GM23338 (cell line): ENCODE measurements at regions not wholly inside any gene's neighbourhood (a gene's known extent, or its start where the extent isn't known, plus 50 kb on each side); places are given as distances from the start of the nearest gene placed in this dataset.

ENCODE experiments used
- ATAC-seq: fragments of 200-7000 bp; cut with Tn5 transposase; 3 replicates; pipeline ENCODE4 v1.9.1; 2020
- DNase-seq: peaks from one replicate; pipeline ENCODE4 v3.0.0-alpha.2; 2015; ENCODE audit warnings: low spot score
- H2AFZ ChIP-seq: fragments of 200-600 bp; sonication (generic); 2 replicates; pipeline ENCODE4 v1.8.0; 2016; ENCODE audit warnings: antibody characterized with exemption, mild to moderate bottlenecking, moderate library complexity
- H3F3A ChIP-seq: fragments of 200-600 bp; sonication (generic); replicated peaks from 2 replicates; pipeline ENCODE4 v1.8.0; 2017; ENCODE audit warnings: antibody characterized with exemption, mixed run types, low read depth
- H3K27ac ChIP-seq: fragments of 200-600 bp; sonication (generic); 2 replicates; pipeline ENCODE4 v1.6.1; 2016; ENCODE audit warnings: low read depth
- H3K27me3 ChIP-seq: fragments of 200-600 bp; sonication (generic); 2 replicates; pipeline ENCODE4 v1.8.0; 2016; ENCODE audit warnings: mild to moderate bottlenecking, mixed run types, moderate library complexity; ENCODE audit not compliant: insufficient read depth
- H3K36me3 ChIP-seq: fragments of 200-600 bp; sonication (generic); 2 replicates; pipeline ENCODE4 v1.8.0; 2016; ENCODE audit warnings: mild to moderate bottlenecking; ENCODE audit not compliant: insufficient read depth
- H3K4me1 ChIP-seq: fragments of 200-600 bp; sonication (generic); 2 replicates; pipeline ENCODE4 v1.8.0; 2016; ENCODE audit warnings: mild to moderate bottlenecking, moderate library complexity; ENCODE audit not compliant: insufficient read depth
- H3K4me2 ChIP-seq: fragments of 200-600 bp; sonication (generic); 2 replicates; pipeline ENCODE4 v1.7.1; 2017; ENCODE audit warnings: mixed run types
- H3K4me3 ChIP-seq: fragments of 200-600 bp; sonication (generic); 2 replicates; pipeline ENCODE4 v1.6.1; 2016; ENCODE audit warnings: mixed run types
- H3K79me2 ChIP-seq: fragments of 200-600 bp; sonication (generic); replicated peaks from 2 replicates; pipeline ENCODE4 v1.8.0; 2017; ENCODE audit warnings: mild to moderate bottlenecking; ENCODE audit not compliant: insufficient read depth
- H3K9me2 ChIP-seq: fragments of 200-600 bp; sonication (generic); 2 replicates; pipeline ENCODE4 v1.8.0; 2017; ENCODE audit not compliant: insufficient read depth
- H4K20me1 ChIP-seq: fragments of 200-600 bp; sonication (generic); replicated peaks from 2 replicates; pipeline ENCODE4 v1.8.0; 2017; ENCODE audit warnings: mild to moderate bottlenecking; ENCODE audit not compliant: insufficient read depth
- H3K27ac Mint-ChIP-seq: 2 replicates; pipeline ENCODE4 v1.8.0; 2020; ENCODE audit warnings: inconsistent platforms, mild to moderate bottlenecking, moderate library complexity, mixed read lengths
- H3K27me3 Mint-ChIP-seq: 3 replicates; pipeline ENCODE4 v1.8.0; 2022; ENCODE audit warnings: low read depth, mild to moderate bottlenecking, moderate library complexity, mixed read lengths, inconsistent platforms; ENCODE audit not compliant: insufficient read depth, poor library complexity
- H3K36me3 Mint-ChIP-seq: 3 replicates; pipeline ENCODE4 v1.8.0; 2021; ENCODE audit warnings: low read depth, mild to moderate bottlenecking, inconsistent platforms, moderate library complexity, mixed read lengths
- H3K4me1 Mint-ChIP-seq: 3 replicates; pipeline ENCODE4 v1.8.0; 2020; ENCODE audit warnings: mild to moderate bottlenecking, inconsistent platforms, mixed read lengths
- H3K4me3 Mint-ChIP-seq: 3 replicates; pipeline ENCODE4 v1.8.0; 2021; ENCODE audit warnings: moderate library complexity, mild to moderate bottlenecking, inconsistent platforms, mixed read lengths
- H3K9me3 Mint-ChIP-seq: 3 replicates; pipeline ENCODE4 v1.8.0; 2020; ENCODE audit warnings: moderate library complexity, mild to moderate bottlenecking, inconsistent platforms, mixed read lengths
- CTCF ChIP-seq, 2 experiments: fragments of 200-600 bp in 1 of 2; sonication (generic) in 1 of 2; conservative IDR thresholded peaks; 2 replicates each; pipeline versions ENCODE4 v1.5.1 to v1.6.1; 2016 to 2017; ENCODE audit warnings: antibody characterized with exemption in 2 of 2, low read depth in 2 of 2, mild to moderate bottlenecking in 2 of 2, moderate library complexity in 1 of 2
- REST ChIP-seq: IDR thresholded peaks from one replicate; pipeline ENCODE4 v1.6.1; 2018; ENCODE audit warnings: antibody characterized with exemption; ENCODE audit not compliant: unreplicated experiment
- ZNF114 ChIP-seq: fragments of 250-450 bp; sonication (Bioruptor Pico); IDR thresholded peaks from 2 replicates; pipeline ENCODE4 v1.5.0; 2020; ENCODE audit warnings: mild to moderate bottlenecking, moderate library complexity
- ZNF331 ChIP-seq: fragments of 250-450 bp; sonication (Bioruptor Pico); IDR thresholded peaks from 2 replicates; pipeline ENCODE4 v1.5.0; 2020; ENCODE audit warnings: low read depth, mild to moderate bottlenecking, moderate library complexity
- ZNF462 ChIP-seq: fragments of 250-450 bp; sonication (Bioruptor Pico); IDR thresholded peaks from 2 replicates; pipeline ENCODE4 v1.5.0; 2020; ENCODE audit warnings: mild to moderate bottlenecking, moderate library complexity

- no peak overlapping the region for H3K4me3 Mint-ChIP-seq
- Histone ChIP-seq H3K9me2 (no peaks in the 10 kb centered on the region), H3K27me3 (no peaks in the 10 kb centered on the region), H3K4me1 (no peaks in the 10 kb centered on the region), H3K4me2 (no peak overlapping the region), H3K4me3 (no peak overlapping the region), H3K36me3 (no peaks in the 10 kb centered on the region), H3F3A (no peaks in the 10 kb centered on the region), H4K20me1 (no peaks in the 10 kb centered on the region), H3K79me2 (no peaks in the 10 kb centered on the region), H3K27ac (no peak overlapping the region), H2AFZ (peak overlapping the region; percentile 52; the same call in 1 of the 2 replicates)
- no peak overlapping the region for H3K27ac Mint-ChIP-seq
- H3K4me1 Mint-ChIP-seq, result no peaks in the 10 kb centered on the region; the same call in 2 of the 3 replicates
- H3K36me3 Mint-ChIP-seq, result no peaks in the 10 kb centered on the region
- no peaks in the 10 kb centered on the region for H3K27me3 Mint-ChIP-seq
- ATAC-seq (no peak), DNase-seq (no peak)
- no peak for TF ChIP-seq ZNF114 (CRISPR knock-in tag)
- no peak for TF ChIP-seq CTCF (conservative IDR thresholded peaks at IDR 0.05; ENCODE audit: low read depth in 2 of 2)
- H3K9me3 Mint-ChIP-seq, result no peaks in the 10 kb centered on the region
Measured at GRCh38 chr9:82601293-82601771, 461.6 kb downstream of the RASEF start.

GRCh38 chr9:82604947-82605656 is 457.8 kb downstream of the RASEF start:
- Histone ChIP-seq H3K27me3 (no peaks in the 10 kb centered on the region), H4K20me1 (no peaks in the 10 kb centered on the region), H3K36me3 (no peaks in the 10 kb centered on the region), H3K9me2 (no peaks in the 10 kb centered on the region), H3K4me1 (peaks cover 7% of the 10 kb centered on the region), H3K4me2 (no peak overlapping the region), H3K27ac (no peak overlapping the region), H2AFZ (peak overlapping the region; percentile 85; the same call in 1 of the 2 replicates), H3K79me2 (no peaks in the 10 kb centered on the region), H3F3A (no peaks in the 10 kb centered on the region), H3K4me3 (no peak overlapping the region)
- no peak for ATAC-seq
- DNase-seq, result no peak
- Mint-ChIP-seq H3K9me3 (no peaks in the 10 kb centered on the region), H3K27ac (no peak overlapping the region), H3K4me1 (peaks cover 2% of the 10 kb centered on the region; the same call in 1 of the 3 replicates), H3K4me3 (no peak overlapping the region), H3K27me3 (peaks cover 2% of the 10 kb centered on the region), H3K36me3 (no peaks in the 10 kb centered on the region)
- no peak for TF ChIP-seq REST
- no peak for TF ChIP-seq ZNF462 (CRISPR knock-in tag)
- no peak for TF ChIP-seq ZNF331 (CRISPR knock-in tag)
